Activated gamma-delta T cell (primary cell): ENCODE measurements at regions not wholly inside any gene's neighbourhood (a gene's known extent, or its start where the extent isn't known, plus 50 kb on each side); places are given as distances from the start of the nearest gene placed in this dataset.

Experiments used
- DNase-seq: peaks from one replicate; lab custom pipeline; 2025; lab: John Stamatoyannopoulos, UW

DNA sequence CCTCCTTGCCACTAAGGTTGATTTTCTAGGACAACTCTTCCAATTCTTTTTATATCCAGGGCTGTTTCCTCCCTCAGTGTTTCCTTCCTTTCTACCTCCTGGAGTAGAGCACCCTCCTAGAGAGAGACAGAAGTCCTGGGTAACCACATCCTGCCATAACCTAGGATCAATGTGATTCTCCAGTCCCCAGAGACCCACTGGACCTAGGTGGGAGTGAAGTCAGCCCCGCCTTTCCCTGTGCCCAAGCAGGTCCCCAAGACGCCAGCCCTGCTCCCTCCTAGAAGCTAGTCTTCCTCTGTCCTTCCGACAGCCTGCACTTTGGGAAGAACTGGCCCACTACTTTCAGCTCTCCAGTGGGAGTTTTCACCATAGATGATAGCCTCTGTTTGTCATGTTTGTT, 166.8 kb upstream of the PLEKHG7 start:
- DNase-seq = no peak

DNA sequence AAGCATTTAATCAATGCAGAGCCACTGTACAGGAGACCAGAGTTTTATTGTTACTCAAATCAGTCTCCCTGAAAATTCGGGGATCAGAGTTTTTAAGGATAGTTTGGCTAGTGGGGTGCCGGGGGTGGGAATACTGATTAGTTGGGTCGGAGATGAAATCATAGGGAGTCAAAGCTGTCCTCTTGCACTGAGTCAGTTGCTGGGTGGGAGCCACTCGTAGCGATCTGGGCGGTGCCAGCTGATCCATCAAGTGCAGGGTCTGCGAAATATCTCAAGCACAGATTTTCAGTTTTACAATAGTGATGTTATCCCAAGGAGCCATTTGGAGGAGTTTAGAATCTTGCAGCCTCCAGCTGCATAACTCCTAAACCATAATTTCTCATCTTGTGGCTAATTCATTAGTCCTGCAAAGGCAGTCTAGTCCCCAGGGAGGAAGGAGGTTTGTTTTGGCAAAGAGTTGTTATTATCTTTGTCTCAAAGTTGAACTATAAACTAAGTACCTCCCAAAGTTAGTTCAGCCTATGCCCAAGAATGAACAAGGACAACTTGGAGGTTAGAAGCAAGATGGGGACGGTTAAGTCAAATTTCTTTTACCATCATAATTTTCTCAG, 169.4 kb upstream of the PLEKHG7 start:
- no peak for DNase-seq

DNA sequence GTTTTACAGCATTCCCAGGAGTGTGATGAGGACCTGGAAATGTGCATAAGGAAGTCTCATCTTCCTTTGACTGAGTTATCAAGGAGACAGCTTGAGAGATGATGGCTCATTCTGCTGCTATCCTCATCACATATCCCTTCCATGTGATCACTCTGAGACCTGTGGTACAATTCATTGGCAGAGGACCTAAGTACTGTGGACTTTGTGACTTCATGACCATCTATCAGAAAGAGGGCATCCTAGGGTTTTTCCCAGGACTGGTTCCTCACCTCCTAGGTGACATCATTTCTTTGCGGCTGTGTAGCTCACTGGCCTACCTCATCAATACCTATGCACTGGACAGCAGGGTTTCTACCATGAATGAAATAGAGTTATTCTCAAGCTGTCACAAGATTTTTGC, 172.1 kb upstream of the PLEKHG7 start:
- DNase-seq = no peak

DNA sequence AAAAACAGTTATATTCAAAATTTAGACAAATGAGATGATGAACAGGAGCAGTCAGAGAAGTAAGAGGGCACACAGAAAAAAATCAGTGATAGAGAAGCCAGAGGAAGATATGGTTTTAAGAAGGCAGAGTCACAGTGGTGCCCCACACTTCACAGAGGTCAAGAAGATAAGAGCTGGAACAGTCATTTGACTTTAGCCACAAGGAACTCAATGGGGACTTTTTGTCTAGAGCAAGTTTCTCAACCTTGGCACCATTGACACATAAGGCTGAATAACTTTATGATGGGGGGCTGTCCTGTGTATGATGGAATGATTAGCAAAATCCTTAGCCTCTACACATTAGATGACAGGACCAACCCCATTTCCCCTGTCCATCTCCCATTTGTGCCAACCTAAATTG, 172.8 kb upstream of the PLEKHG7 start:
- no peak for DNase-seq

DNA sequence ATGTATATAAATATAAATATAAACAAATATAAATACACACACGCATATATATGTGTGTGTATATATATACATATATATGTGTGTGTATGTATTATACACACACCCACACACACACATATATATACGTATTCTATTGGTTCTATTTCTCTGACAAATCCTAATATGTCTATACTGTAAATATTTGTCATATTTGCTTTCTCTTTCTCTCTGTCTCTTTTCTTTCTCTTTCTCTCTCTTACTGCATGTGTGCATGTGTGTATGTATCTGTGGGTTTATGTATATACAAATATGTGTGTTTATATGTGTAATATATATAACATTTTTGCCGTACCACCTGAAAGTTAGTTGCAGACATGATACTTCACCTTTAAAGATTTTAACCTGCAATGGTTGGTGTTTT, 174.2 kb upstream of the PLEKHG7 start:
- no peak for DNase-seq

DNA sequence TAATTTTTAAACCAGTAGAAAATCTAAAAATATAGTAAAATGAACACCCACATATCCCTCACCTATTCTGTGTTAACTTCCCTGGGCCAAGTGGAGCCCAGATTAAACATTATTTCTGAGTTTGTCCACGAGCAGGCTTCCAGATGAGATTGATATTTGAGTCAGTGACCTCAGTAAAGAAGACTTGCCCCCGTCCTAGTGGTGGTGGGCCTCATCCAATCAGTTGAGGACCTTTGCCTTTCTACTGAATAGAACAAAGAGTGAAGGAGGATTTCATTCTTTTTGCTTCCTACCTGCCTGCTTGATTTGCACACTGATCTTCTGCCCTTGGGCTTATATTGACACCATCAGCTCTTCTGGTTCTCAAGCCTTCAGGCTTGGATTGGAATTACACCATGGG, 174.7 kb upstream of the PLEKHG7 start:
- DNase-seq = no peak

DNA sequence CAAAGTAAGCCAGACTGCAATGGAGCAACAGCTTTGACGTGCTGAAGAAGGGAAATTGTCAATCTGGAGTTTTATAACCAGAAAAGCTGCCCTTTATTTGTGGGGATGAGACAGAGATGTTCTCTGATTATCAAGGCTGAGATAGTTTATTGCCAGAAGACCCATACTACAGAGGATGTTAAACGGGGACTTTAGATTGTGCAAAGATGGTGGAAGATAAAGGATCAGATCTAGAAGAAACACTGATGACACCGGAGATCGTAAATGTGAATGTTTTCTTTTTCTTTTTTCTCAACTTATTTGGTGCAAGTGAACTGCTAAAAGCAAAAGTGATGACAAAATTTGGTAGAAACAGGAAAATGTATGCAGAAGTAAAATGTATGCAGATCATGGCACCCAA, 178.3 kb upstream of the PLEKHG7 start:
- no peak for DNase-seq

DNA sequence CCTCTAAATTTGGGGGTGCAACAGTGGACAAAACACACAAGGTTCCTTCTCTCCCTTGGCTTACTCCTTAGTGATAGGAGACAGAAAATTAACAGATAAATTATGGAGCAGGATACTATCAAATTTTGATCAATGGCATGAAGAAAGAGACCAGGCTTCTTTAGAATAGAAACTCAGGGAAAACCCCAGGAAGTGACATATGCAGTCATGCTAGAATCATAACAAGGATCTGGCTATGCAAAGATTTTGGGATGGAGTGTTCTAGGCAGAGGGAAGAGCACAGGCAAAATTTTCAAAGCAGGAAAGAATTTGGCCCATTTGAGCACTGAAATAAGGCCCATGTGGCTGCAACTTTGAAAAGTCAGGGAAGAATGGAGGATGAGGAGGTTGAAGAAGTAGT, 182.3 kb upstream of the PLEKHG7 start:
- DNase-seq = no peak

DNA sequence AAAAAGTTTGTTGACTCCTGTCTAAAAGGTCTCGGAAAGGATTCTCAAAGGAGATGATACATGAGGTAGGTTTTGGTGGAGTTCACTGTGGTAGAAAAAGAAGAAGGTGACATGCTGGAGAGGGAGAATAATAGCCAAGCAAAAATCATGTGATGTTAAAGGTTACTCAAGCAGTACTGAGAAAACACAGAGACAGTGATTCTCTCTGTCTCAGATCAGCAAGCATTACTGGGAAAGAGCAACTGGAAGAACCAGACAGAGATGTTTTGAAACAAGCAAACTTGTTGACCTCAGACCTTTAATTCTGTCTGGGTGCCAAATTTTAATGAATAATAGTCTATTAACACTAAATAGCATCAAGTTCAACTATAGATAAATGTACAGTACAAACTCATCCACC, 183.5 kb upstream of the PLEKHG7 start:
- DNase-seq = no peak

DNA sequence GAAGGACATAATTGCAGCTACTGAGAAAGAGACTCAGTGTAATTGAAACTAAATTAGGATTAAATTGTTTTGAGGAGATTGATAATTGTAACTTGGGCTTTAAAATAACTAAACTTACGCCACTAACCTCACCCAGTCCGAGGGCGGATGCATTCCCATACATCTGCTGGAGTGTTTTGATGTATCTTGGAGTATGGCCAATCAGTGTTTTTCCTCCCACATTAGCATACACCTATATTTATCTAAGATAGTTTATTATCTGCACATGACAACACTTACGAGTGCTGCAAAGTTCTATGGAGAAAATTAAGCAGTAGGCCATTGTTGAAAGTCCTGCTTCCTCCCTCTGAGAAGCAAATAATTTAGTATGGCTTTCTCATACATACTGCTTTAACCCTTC, 184.7 kb upstream of the PLEKHG7 start:
- DNase-seq = no peak

DNA sequence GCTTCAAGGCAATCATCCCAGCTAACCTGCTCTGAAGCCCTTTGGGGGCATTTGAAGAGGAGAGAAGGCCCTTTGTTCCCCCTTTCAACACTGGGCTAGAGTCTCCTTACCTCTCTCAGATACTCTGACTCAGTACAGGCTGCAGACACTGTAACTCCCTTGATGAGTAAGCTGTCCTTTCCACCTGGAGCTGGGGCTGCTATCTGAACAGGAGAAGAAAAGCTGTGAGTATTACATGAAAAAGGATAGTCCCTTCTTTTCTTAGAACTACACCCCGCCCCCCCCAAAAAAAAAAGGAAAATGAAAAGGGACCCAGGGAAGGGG, 186.6 kb upstream of the PLEKHG7 start:
- DNase-seq = no peak

DNA sequence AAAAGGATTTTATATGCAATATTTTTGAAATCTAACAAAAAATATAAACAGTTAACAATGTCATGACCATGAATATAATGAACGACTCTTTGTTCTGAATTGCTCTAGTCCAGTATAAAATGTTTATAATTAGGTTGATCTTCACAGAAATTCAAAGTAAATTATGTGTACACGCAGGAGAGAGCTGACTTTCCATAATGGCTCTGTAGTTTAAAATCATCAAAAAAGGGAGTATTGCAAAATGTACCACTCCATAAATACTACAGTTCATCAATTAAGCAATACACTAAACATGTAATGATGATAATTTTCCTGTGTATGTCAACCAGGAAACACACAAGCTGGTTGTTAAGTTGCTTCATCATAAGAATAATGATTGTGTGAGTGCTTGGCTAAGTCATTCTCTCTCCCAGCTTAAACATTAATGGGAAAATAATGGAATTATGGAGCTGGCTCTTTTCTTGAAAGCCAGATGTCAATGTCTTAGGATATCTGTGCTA, 189.5 kb upstream of the PLEKHG7 start:
- no peak for DNase-seq

DNA sequence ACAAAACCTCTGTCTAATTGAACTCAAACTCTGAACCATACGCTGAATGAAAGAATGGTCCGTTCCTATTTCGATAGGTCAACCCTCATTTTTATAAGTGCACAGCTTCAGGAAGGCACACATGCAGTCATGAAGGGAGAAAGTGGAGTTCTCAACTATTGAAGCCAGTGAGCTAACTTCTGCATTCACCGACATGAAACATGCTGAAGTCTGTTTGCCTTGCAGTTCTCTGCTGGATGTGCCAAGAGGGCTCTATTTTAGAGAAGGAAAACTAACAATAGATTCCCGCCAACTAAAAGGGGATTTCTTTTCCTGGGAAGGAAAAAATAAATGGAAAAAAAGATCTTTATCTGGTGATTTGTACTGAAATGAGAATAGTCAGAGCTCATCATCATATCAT, 191.0 kb upstream of the PLEKHG7 start:
- no peak for DNase-seq

DNA sequence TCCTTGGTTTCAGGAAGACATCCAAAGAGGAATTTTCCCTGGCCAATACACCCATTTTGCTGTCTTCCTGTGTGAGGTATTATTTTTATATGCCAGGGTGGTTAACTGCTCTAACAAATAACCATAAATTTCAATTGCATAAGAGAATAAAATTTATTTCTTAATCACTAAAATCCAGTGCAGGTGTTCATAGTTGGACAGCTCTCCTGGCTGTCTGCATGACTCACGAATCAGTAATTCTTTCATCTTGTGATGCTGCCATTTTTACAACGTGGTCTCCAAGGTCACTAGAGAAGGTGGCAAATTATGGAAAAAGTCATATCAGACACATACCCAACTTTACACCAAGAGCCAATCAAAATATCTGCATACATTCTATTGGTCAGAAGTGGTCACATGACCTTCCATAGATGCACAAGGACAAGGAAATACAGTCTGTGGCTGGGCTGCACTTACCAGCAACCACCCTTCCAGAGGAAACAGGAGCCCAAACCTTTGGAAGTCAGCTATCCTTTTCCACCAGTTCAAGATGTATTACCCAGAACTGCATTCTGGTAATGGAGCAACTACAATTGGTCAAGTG, 193.5 kb upstream of the PLEKHG7 start:
- no peak for DNase-seq

DNA sequence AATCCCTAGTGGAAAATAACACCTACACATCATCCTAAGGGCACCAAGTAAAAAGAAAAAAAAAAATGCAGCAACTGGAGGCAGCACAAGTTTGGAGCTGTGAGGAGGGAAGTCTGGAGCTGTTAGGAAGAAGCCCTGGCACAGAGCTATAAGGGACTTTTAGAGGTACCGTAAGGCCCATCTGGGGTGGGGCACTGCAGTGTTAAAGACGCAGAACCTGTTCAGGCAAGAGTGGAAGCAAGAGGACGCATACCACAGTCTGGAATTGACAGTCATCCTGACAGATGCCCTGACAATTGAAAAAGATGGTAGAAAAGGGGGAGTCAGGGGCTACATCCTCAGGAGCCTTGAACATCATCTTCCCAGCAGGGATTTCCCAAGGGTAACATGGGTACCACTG, 195.9 kb upstream of the PLEKHG7 start:
- DNase-seq = no peak

DNA sequence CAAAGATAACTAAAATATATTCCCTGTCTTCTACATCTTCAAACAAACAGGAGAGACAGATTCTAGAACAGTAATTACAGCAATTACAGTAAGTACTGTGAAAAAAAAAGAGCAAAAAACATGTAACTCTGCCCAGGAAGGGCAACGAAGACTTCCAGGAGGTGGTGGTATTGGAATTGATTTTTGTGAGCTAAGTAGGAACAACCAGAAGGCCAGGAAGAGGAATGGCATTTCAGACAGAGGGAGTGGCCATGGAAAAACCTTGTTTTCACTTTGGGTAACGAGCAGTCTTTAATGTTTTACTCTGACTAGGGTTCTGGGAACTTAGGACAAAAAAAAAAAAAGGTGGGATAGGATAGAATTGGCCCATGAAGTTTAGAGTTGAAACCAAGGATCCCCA, 196.3 kb upstream of the PLEKHG7 start:
- DNase-seq = no peak

DNA sequence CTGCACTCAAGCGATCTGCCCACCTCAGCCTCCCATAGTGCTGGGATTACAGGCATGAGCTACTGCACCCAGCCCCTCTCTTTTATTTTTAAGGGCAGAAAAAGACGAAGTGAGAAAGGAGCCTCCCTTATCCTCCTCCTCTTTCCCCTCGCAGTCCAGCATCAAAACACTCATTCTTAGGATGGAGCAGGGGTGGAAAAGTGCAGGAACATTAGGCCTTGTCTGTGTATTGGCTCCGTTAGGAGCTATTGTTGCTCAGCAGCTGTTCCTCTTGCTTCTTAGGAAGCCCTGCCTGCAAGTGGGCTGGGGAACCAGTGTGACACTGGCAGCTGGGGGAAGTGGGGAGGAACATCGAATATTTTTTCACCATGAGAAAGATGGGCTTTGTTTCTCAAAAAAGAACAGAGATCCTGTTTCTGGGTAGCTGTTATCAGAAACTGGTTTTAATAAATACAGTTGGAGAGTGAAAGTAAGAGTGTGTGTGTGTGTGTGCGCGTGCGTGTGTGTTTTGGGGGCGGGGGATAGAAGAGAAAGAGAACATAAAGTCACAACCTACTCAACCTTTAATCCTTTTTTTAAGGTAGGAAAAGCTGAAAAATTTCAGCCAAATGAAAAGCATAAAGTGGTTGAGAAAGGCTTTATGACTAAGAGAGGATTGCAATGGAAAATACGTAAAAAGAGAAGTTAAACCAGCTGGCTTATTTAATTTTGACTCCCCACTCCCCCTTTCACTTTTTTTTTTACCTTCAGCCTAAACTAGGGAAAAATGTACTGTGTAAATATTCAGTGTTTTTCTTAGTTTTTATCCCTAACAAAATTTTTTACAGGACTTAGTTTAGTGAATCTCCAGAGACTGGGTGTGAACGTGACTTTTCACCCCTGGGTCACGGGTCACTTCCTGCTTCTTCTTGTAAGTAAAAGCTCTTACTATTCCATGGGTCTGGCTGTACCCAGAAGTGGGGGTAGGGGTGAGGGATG, 197.2 kb upstream of the PLEKHG7 start:
- no peak for DNase-seq

DNA sequence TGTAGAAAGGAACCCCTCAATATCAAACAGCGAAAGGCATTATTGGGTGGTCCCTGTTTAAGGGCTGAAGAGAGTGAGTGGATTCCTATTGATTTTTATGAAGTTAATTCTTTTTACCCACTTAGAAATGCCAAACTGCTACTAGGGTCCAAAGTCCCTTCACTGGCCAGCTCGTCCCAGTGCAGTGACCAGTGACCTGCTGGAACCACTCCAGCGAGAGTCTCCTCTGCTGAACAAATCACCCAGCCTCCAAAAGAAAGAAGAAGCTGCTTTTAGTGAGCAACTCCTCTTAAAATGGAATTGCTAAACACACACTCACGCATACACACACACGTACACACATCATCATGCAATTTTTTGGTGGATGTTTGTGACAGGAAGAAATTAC, 198.2 kb upstream of the PLEKHG7 start:
- DNase-seq = no peak

DNA sequence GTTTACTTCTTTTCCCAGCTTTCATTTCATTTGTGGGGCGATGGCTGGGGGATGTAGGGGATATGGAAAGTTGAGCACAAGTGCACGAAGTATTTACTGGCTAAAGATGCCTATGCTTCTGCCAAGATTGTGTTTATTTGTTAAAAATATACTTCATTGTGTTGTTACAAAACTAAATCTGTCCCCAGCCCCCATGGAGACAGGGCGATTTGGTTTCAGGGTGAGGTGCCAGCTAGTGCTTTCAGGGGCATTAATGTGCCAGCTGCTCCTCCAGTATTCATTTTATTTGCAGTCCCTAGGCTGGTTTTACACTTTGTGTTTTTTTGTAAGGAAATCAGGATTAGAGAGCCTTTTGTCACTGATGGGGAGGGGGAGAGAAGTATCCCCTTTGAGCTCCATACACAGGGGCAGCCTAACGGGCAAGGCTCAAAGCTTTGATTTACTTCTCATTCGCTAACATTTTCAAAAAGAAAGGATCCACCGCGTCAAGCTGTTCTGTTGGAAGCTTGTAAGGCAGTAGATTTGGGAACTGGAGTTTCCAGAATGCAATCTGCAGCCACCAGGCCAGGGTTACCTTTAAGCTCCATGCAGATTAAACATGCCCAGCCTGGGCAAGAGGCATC, 198.7 kb upstream of the PLEKHG7 start:
- no peak for DNase-seq

DNA sequence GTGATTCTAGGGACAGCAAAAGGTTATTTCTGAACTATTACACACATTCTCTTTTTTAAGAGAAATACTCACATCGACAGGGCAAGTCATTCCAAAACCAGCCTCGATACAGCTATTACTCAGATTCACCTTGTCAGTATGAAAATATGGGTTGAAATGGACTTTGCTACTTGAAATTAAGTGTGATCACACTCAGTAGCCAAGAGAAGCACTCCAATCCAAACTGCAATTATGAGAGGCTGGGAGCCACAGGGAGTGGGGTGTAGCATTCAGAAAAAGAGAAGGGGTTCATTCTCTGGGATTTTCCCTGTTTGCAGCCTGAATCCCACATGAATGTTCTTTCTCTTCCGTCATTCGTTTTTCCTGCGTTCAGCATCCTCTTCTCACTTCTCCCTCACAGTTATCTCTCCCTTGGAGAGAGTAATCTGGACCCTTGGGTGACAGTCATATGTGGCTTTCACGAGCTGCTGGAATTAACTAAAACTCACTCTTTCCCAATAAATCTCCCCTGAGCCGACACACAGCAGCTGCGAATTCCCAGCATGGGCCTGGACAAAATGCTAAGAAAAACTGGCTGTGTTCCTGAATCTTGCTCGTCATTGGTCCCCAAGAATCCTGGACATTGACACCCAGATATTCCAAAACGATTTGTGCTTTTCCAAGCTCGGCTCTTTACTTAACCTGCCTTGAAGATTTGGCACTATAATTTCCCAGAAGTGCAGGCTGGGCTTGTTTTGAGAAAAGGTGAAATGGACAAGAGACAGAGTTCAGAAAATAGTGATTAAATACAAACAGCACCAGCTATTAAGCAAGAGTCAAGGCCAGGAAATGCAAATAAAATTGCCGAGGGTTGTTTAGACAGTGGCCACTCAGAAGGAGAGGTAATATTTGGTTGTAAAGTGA, 199.5 kb upstream of the PLEKHG7 start:
- no peak for DNase-seq

DNA sequence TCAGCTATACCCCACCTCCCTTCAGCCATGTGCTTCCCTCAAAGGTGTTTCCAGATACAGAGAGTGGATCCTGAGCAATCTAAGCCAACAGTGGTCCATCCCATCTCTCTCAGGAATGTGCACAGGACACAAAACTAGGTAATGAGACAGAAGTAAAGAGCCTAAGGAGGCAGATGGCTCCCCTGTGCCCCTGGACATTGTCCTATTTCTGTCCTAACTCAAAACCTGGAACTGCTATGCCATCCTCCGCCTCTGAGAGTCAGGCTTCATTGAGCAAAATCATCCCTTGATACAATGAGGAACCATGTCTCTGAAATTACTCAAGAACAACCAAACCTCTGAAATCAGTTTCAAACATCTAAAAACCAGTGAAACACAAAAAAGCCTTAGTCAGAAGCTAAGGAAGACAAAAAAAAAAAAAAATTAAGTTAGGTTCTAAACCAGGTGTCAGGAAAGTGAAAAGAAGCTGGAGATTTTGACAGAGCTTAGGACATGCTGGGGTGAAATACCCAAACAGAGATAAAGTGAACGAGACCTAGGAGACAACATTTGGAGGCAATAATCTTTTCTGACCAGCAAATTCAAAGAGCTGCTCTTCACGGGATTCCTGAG, 200.3 kb upstream of the PLEKHG7 start:
- DNase-seq = no peak
